SK-N-MC (cell line): ENCODE measurements at regions not wholly inside any gene's neighbourhood (a gene's known extent, or its start where the extent isn't known, plus 50 kb on each side); places are given as distances from the start of the nearest gene placed in this dataset.
"Not testable (repeated sequence)": the region's sequence is repeated elsewhere in the genome, so short reads cannot be mapped to it uniquely, and the experiment has no call there.

Source experiments
- EZH2 ChIP-seq: fragments of 200-600 bp; sonication (generic); IDR thresholded peaks from one replicate; pipeline ENCODE4 v1.6.1; 2017; ENCODE audit warnings: antibody characterized with exemption
- POLR2AphosphoS5 ChIP-seq: IDR thresholded peaks from 2 replicates; pipeline ENCODE4 v1.6.1; 2012; ENCODE audit warnings: mild to moderate bottlenecking, low read depth, low read length, borderline replicate concordance

- not testable (repeated sequence) for TF ChIP-seq POLR2AphosphoS5, EZH2
Observed at GRCh38 chr9:31443630-31444457, 940.6 kb upstream of the ACO1 start.
